Activated effector memory CD4-positive, alpha-beta T cell treated with Interleukin-2 at 50 U/mL for 16 hours (primary cell): ENCODE measurements at regions not wholly inside any gene's neighbourhood (a gene's known extent, or its start where the extent isn't known, plus 50 kb on each side); places are given as distances from the start of the nearest gene placed in this dataset.
"Not testable (repeated sequence)": the region's sequence is repeated elsewhere in the genome, so short reads cannot be mapped to it uniquely, and the experiment has no call there.

Source experiments
- DNase-seq: peaks from one replicate; pipeline ENCODE4 v3.0.0-alpha.2; 2020

DNA sequence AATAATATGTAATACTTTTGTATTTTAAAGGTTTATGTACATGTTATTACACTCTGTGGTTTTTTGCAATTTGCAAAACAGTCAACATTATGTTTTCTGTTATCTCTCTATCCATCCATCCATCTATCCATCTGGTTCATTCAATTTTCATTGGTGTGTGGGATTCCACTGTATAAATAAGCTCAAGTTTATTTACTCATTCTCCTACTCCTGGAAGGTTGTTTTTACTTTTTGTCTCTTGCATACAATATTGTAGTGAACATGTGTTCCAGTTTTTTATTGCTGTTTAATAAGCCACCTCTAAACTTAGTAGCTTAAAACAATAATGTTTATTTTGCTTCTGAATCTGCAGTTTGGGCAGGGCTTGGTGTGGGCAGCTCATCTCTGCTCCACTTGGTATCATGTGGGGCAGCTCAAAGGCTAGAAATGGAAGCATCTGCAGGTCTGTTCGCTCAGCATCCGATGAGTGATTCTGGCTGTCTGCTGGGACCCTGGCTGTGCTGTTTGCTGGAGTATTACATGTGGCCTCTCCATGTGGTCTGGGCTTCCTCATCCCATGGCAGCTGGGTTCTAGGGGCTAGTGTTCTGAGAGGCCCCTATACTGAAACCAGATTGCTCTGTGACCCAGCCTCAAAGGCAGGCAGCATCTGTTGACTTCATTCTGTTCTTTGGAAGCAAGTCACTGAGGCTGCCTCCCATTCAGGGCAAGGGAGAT, 98.8 kb downstream of the SLC25A47 start:
- DNase-seq: no peak

- DNase-seq: no peak
Measured at GRCh38 chr14:100422556-100423316, 99.6 kb downstream of the SLC25A47 start.

- no peak for DNase-seq
Measured at GRCh38 chr14:100423317-100424010, 100.3 kb downstream of the SLC25A47 start.

DNA sequence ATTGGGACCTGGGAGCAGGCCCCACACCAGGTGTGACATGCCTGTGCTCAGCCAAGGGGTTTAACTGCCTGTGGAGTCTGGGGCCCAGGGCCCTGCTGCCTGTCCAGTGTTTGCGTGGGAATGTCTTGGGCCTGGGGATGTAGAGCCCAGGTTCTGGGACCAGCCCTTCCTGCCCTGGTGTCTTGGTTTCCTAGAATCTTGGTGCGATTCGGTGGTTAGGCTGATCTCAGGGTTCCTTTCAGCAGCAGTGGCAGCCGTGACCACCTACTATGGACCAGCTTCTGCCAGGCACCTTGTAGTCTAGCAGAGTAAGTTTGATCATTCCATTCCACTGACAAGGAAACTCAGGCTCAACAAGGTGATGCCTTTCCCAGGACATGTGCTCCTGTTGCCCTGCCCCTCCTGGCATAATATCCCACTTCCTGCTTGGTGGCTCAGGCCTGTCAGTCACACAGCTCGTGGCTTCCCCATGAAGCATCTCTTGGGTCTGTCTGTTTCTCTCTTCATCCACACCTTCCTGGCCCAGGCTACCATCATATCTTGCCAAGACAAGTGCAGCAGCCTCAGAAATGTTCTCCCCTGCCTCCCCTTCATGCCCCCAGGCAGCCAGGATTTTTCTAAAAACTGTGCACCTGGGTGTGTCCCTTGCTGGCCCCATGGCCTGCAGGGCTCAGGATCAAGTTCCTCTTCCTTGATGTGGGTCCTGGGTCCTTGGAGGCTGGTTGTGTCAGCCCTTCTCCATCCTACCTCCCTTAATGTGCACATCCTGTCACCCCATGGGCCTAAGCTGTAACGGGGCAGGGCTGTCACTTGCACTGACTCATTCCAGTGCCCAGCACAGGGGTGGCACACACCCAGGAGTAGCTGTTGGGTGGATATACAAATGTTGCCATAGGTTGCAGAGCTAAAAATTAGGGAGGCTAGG, 101.6 kb downstream of the SLC25A47 start:
- no peak for DNase-seq

- no peak for DNase-seq
Measured at GRCh38 chr14:100425429-100425827, 102.3 kb downstream of the SLC25A47 start.

GRCh38 chr14:100426314-100426713, 103.2 kb downstream of the SLC25A47 start:
- DNase-seq: no peak

DNA sequence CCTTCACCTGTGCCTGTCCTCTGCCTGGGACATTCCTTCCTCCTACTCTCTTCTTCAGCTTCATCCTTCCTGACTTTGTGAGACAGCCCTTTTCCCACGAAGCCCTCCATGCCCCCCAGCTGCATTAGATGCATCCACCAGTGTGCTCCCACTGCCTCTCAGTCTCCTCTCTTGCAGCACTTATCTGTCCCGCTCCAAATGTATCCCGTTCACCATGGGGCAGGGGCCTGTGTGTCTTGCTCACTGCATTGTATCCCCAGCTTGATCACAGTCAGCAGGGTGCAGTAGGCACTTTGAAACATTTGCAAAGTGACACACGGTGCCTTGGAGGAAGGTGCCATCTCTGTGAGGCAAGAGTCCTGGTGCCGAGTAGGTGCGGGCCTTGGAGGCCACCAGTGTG, 104.0 kb downstream of the SLC25A47 start:
- no peak for DNase-seq

- DNase-seq: no peak
Measured at GRCh38 chr14:100428727-100429126, 105.6 kb downstream of the SLC25A47 start.

GRCh38 chr14:100429537-100429936, 106.4 kb downstream of the SLC25A47 start:
- no peak for DNase-seq

DNA sequence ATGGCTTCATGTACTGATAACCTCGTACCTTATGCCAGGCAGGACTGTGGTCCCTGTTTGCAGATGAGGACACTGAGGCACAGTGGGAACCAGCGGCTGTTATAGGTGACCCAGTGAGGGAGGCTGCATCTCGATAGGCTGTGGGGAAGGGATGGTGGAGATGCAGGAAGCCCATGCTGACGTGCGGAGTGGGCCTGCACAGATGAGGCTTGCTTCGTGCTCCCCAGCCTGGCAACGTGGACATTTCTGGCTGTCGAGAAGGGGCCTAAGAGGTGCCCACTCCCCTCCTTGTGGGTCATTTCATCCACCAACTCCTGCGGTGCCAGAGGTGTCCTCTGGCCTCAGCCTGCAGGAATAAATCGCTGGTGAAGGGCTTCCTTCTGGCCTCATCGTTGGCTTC, 107.4 kb downstream of the SLC25A47 start:
- no peak for DNase-seq

GRCh38 chr14:100431461-100431860, 108.3 kb downstream of the SLC25A47 start:
- not testable (repeated sequence) for DNase-seq

GRCh38 chr14:100432652-100433427, 109.7 kb downstream of the SLC25A47 start:
- DNase-seq: no peak

DNA sequence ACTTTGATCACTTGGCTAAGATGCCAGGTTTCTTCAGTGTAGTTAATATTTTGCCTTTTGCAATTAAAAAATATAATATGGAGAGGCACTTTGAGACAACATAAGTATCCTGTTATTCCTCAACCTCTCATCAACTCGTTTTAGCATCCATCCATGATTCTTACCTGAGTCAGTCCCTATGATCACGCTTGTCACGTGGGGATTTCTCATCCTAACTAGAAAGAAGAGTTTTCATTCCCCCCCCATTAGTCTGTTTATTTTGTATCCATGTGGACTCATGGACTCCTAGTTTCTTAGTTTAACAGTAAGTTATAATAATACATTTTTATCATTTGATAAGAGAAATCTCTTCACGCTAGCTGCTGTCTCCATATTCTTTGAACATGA, 110.3 kb downstream of the SLC25A47 start:
- no peak for DNase-seq

DNA sequence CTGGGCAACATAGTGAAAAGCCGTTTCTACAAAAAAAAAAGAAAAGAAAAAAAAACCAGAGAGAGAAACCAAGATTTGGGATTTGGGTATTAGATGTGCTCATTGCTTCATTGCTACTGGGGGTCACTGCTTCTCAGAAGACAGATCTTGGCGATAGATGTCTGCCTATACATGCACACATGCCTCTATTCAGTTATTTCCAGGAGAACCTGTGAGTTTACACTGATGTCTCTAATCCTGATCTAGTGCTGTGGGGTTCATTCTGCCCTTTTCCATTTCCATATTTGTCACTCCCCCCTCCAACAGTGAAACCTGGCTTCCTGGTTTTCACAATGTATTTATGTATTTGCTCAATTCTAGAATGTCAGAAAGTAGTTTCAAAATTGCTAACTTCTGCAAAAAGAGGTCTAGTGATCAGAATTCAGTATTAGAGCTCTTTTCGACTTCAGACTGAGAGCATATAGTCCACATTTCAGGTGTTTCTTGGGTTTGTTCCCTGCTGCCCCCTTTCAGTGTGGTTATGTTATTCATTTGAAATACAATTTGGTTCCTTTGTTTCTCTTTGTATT, 111.0 kb downstream of the SLC25A47 start:
- DNase-seq: no peak

DNA sequence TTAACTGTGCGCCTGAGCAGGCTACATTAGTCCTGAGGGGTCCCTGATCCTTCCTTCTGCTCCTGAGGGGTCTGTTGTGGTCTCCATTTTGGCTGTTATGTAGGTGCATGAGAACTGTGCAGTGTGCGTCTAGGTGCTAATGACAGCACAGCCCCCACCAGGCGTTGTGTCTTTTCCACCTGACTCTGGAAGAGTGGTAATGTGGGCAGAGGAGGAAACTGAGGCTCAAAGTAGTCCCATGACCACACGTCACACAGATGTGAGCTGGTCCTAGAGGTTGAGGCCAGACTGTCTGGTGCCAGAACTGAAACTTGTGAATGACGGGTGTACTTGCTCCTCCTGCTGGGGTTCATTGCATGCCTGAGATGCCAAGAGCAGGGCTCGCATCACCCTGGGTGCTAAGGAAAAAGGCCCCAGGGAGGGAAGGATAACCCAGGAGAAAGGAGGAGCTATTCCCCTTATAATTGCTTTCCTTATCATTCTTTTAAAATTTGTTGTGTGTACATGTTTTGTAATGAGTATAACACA, 111.8 kb downstream of the SLC25A47 start:
- DNase-seq: no peak

DNA sequence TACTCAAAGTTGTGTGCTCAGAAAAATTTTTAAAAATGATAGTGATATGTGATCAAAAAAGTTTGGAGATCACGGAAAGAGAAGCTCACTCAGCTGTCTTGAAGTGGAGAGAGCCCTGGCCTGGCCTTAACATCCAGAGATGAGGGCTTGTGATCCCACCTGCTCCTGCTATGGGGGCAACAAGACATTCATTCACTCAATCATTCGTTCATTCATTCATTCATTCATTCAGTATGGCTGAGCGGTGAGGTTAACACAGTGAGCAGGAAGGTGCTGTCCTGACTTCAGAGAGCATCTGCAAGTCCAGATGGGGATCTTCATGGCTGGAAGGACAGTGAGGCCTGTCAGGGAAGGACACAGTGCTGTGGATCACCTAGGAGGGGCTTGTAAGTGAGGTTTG, 112.3 kb downstream of the SLC25A47 start:
- DNase-seq: no peak

- no peak for DNase-seq
Measured at GRCh38 chr14:100436745-100437406, 113.7 kb downstream of the SLC25A47 start.

- no peak for DNase-seq
Measured at GRCh38 chr14:100438271-100438670, 115.1 kb downstream of the SLC25A47 start.

DNA sequence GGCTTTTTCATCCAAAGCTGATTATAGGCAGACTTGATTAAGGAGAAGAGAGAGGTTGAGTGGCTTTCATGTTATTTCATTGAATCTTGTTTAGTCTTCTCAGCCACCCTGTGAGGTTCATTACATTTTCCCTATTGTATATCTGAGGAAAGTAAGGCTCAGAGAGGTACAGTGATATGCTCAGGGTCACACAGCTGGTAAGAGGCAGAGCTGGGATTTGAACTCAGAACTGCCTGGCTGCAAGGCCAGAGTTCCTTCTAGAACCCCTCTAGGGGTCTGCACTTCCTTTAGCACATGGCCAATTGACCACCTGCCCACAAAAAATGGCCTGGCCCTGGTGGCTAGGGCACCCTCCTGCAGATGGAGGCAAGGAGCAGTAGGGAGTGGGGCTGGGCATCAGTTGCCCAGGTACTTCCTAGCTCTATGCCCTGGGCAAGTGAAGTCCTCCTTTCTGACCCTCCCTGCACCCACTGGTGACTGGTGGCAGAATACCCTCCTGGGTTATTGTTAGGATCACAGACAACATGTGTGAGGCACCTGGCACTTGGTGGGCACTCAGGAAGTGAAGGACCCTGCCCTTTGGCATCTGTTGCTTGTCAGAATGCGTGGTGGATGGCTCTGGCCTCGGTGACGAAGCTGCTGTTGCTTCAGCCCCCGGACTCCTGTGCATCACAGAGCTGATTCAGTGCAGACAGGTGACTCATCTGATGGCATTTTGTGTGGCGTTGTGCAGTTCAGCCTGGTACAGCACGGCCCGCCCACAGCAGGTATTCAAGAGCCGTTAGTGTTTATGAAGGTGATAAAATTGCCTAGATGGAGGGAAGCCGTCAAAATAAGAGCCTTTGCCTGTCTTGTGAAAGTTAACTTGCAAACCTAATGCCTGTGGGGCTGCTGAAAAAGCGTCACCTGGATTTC, 115.8 kb downstream of the SLC25A47 start:
- DNase-seq: no peak

GRCh38 chr14:100439781-100440180, 116.6 kb downstream of the SLC25A47 start:
- no peak for DNase-seq
